ENCODE measurements at regions not wholly inside any gene's neighbourhood (a gene's known extent, or its start where the extent isn't known, plus 50 kb on each side); places are given as distances from the start of the nearest gene placed in this dataset.

- TF ChIP-seq CTCF (IDR thresholded peaks at IDR 0.05 in 8 of 11, conservative IDR thresholded peaks at IDR 0.05 in 3 of 11) (no peak), POLR2AphosphoS5 (IDR thresholded peaks at IDR 0.05) (no peak), POLR2A (IDR thresholded peaks at IDR 0.05) (no peak)
Observed at GRCh38 chr13:67642657-67643056, 412.5 kb upstream of the PCDH9 start.

Measured in spleen (tissue), 7 donors.